ELR (cell line): ENCODE measurements at regions not wholly inside any gene's neighbourhood (a gene's known extent, or its start where the extent isn't known, plus 50 kb on each side); places are given as distances from the start of the nearest gene placed in this dataset.
"Not testable (repeated sequence)": the region's sequence is repeated elsewhere in the genome, so short reads cannot be mapped to it uniquely, and the experiment has no call there.

Source experiments
- DNase-seq: peaks from one replicate; pipeline ENCODE4 v3.0.0-alpha.2; 2015; ENCODE audit warnings: low read depth

DNA sequence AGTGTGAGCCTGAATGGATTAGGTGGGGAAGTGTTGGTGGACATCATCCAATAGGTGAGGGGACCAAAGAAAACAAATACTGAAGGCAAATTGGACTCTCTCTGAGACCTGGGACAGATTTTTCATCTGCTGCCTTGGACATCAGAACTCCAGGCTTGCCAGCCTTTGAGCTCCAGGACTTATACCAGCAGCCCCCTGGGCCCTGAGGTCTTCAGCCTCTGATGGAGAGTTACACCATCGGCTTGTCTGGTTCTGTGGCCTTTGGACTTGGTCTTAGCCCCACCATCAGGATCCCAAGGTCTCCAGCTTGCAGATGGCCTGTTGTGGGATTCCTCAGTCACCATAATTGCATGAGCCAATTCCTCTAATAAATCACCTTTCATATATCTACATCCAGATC, 80.8 kb upstream of the SLC8A3 start:
- no peak for DNase-seq

DNA sequence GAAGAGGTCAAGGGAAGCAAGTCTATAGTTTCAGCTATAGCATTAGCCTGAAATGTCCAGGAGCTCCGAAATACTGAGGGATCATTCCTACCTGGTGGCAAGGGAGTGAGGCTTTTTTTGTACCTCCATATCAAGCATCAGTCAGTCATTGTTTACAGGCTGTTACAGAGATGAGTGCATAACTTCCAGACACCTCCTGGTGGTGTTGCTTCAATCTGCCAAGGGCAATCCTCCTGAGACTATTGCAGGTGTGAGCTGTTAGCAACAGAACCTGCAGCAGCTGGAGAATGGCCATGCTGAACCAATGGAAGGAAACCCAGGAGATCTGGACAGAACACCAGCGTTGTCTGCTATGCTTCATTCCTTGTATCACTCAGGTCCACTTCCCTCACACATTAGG, 80.0 kb upstream of the SLC8A3 start:
- DNase-seq, result no peak

DNA sequence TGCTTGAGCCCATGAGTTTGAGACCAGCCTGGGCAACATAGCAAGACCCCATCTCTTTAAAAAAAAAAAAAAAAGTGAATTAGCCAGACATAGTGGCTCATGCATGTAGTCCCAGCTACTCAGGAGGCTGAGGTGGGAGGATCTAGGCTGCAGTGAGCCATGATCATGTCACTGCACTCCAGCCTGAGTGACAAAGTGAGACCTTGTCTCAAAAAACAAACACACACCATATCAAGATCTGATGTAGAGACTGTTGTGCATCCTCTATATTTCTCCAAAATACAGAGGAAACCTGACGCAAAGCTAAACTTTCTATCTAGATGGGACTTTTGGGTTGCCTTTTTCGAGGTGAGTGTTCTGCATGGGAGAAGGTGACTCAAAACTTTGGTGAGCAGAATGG, 77.4 kb upstream of the SLC8A3 start:
- DNase-seq, result no peak

DNA sequence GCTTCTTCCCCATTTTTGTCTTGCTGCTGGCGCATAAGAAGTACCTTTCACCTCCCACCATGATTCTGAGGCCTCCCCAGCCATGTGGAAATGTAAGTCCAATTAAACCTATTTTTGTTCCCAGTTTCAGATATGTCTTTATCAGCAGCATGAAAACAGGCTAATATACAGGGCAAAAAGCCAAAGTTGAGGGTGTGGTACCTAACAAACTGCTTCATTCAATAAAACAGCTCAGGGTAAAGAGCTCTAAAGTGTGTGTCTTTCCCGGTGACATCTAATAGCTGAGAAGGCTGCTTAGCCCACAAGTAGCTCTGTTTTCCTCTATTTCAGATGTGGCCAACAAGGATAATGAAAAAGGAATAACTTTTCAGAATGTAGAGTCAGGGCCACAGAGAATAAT, 76.7 kb upstream of the SLC8A3 start:
- no peak for DNase-seq

DNA sequence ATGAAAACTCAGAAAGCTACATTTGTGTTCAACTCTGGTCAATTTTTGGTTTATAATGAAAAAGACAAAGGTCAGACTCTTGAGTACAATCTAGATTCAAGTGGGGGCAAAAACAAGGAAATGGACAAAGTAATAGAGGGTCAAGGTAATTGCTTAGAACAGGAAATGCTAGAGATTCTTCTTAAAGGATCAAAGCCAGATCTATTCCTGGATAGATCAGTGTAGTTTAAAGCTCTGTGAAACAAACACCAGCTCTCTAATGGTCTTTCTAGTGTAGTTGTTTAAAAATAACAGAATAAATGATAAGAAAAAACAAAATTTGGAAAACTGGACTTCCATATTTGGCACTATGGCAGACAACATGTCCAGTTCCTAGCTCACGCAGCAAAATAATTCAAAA, 70.7 kb upstream of the SLC8A3 start:
- no peak for DNase-seq

DNA sequence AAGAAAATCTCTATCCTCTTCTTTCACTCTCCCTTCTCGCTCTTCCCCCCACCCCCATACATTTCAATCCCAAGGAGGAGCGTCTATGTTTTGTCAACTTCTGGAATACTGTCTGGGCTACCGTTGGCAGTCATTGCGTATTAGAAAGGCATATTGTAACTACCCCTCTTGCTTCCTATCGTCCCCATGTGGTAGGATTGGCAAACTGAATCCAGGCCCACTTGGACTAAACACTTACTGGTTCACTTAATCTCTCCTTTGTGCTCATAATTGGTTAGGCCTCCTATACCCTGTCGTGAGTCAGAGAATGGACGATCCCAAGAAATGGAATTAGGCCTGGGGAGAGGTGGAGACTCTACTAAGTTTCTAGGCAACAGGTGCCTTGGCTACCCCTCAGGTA, 68.8 kb upstream of the SLC8A3 start:
- peak; percentile 9 for DNase-seq

DNA sequence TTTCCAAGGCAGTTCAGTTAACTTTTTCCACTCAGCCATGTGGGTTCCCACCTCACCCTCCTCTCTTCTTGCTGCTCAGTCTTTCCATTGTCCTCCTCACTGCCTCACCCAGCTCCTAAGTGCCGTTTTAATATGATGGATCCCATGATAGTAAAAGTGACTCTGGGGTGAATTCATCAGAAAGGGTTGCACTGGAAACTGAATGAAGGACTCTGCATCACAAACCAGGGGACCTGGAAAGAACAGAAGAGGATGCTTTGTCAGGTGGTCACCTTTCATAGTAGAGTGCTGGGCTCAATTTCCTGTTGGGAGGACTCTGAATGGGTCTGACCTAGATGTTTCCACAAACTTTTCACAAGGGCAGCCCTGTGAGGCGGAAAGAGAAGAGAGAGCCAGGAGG, 67.8 kb upstream of the SLC8A3 start:
- no peak for DNase-seq

DNA sequence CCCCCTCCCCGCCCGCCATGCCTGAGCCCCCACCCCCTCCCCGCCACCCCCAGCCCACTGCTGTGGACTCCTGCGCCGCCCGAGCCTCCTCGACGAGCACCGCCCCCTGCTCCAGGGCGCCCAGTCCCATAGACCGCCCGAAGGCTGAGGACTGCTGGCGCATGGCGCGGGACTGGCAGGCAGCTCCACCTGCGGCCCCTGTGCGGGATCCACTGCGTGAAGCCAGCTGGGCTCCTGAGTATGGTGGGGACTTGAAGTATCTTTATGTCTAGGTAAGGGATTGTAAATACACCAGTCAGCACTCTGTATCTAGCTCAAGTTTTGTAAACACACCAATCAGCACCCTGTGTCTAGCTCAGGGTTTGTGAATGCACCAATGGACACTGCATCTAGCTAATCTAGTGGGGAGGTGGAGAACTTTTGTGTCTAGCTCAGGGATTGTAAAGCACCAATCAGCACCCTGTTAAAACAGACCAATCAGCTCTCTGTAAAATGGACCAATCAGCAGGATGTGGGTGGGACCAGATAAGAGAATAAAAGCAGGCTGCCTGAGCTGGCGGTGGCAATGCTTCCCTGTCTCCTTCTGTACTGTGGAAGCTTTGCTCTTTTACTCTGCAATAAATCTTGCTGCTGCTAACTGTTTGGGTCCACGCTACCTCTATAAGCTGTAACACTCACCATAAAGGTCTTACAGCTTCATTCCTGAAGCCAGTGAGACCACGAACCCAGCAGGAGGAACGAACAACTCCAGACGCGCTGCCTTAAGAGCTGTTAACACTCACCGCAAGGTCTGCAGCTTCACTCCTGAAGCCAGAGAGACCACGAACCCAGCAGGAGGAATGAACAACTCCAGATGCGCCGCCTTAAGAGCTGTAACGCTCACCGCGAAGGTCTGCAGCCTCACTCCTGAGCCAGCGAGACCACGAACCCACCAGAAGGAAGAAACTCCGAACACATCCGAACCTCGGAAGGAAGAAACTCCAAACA, 66.6 kb upstream of the SLC8A3 start:
- not testable (repeated sequence) for DNase-seq

DNA sequence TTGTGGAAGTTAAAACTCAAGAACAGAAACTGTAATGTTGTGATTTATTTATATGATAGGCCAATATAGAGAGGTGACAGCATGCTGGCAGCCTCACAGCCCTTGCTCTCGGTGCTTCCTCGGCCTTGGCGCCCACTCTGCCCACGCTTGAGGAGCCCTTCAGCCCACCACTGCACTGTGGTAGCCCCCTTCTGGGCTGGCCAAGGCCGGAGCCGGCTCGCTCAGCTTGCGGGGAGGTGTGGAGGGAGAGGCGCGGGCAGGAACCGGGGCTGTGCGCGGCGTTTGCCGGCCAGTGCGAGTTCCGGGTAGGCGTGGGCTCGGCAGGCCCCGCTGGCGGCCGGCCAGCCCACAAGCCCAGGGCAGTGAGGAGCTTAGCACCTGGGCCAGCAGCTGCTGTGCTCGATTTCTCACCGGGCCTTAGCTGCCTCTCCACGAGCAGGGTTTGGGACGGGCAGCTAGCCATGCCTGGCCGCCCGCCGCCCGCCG, 65.8 kb upstream of the SLC8A3 start:
- peak; percentile 9 for DNase-seq

DNA sequence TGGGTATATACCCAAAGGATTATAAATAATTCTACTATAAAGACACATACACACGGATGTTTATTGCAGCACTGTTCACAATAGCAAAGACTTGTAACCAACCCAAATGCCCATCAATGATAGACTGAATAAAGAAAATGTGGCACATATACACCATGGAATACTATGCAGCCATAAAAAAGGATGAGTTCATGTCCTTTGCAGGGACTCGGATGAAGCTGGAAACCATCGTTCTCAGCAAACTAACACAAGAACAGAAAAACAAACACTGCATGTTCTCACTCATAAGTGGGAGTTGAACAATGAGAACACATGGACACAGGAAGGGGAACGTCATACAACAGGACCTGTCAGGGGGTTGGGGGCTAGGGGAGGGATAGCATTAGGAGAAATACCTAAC, 64.8 kb upstream of the SLC8A3 start:
- not testable (repeated sequence) for DNase-seq

DNA sequence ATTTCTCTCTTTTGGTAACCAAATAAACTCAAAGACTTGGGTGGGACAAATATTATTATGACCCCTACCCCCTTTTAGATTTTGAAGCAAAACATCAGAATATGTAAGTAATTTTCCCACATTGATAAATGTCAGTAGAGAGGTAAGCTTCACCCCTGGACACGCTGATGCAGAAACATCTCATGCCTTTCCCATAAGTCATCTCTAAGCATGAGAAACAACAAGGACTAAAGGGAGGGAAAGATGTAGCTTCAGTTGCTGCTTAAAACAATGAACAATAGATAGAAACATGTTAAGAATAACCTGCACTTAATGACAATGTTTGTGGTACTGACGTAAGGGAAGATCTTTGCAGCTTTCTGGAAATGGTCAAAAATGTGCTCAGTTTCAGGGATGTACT, 56.3 kb upstream of the SLC8A3 start:
- DNase-seq, result no peak

DNA sequence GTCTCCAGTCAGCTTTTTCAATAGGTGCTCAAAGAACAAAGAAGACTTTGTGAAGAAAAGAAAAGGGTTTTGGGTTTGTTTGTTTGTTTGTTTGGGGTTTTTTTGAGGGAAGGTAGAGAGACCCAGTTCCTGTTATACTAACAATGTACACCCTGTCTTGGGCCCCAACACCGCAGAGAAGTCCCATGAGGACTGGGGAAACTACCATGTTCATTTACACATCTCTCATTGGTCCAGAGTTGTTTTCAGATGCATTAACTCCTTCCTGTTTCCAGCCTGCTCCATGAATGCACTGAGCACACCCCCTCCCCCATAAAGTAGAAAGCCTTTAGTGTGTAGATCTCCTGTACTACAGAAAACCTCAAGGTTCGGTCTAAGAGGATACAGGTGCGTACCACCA, 51.1 kb upstream of the SLC8A3 start:
- DNase-seq, result no peak

DNA sequence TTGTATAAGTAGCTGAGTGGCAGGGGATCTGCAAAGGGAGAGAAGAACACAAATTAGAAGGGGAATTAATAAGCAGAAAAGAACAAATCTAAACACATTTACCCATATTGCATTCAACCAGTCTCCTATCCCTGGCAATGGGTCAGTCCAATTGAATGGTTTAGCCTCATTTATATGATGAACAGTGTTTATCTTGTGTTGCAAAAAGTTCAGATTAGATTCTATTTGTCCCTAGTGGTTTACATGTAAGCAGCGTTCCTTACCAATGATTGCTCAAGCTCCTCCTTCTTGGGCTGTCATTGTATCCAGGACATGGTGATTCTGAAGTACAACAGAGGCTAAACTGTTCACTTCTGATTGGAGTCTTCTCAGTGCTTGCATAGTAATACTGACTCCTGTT, 49.9 kb upstream of the SLC8A3 start:
- DNase-seq, result not testable (repeated sequence)
